Prostate gland (tissue), 2 donors: ENCODE measurements at regions not wholly inside any gene's neighbourhood (a gene's known extent, or its start where the extent isn't known, plus 50 kb on each side); places are given as distances from the start of the nearest gene placed in this dataset.

ENCODE experiments used
- DNase-seq: peaks from one replicate; pipeline ENCODE4 v3.0.0-alpha.2; 2019; ENCODE audit warnings: low spot score
- H3K27ac ChIP-seq, 2 donors: fragments of 200-600 bp; sonication (generic); 2 replicates each; pipeline ENCODE4 v1.5.1; 2017 to 2019
- H3K27me3 ChIP-seq: fragments of 200-600 bp; sonication (generic); replicated peaks from 2 replicates; pipeline ENCODE4 v1.5.1; 2019; ENCODE audit not compliant: insufficient read depth
- H3K36me3 ChIP-seq, 2 donors: fragments of 200-600 bp; sonication (generic); 1 replicate in 1 of 2; 2 replicates in 1 of 2; pipeline versions ENCODE4 v1.5.1 to v1.8.1; 2017 to 2019
- H3K4me1 ChIP-seq: fragments of 200-600 bp; sonication (generic); replicated peaks from 2 replicates; pipeline ENCODE4 v1.5.1; 2019
- H3K4me3 ChIP-seq, 2 donors: fragments of 200-600 bp; sonication (generic); 2 replicates each; pipeline ENCODE4 v1.5.1; 2017 to 2019
- H3K9me3 ChIP-seq: fragments of 200-600 bp; sonication (generic); 2 replicates; pipeline ENCODE4 v1.5.1; 2017
- POLR2A ChIP-seq: fragments of 450-650 bp; IDR thresholded peaks from one replicate; pipeline ENCODE4 v1.6.1; 2016; ENCODE audit warnings: antibody characterized with exemption, mild to moderate bottlenecking
- POLR2AphosphoS5 ChIP-seq: sonication (generic); formaldehyde crosslinking; IDR thresholded peaks from one replicate; pipeline ENCODE4 v1.6.1; 2017; ENCODE audit warnings: antibody characterized with exemption
- WGBS: methylation state at CpG from one replicate; pipeline ENCODE4 v1.1.5; 2018; 5-methylcytosine and 5-hydroxymethylcytosine counted together
- intact Hi-C: fragments of 100-400 bp; cut with DNase I; formaldehyde crosslinking; loops from one replicate; pipeline ENCODE4 v1.14.2; 2022
- TF ChIP-seq, protein P1 (sequence below), 4 experiments: fragments of 200-600 bp in 2 of 4; fragments of 450-650 bp in 2 of 4; sonication (generic) in 2 of 4; IDR thresholded peaks; 1 replicate in 3 of 4; 2 replicates in 1 of 4; pipeline ENCODE4 v1.5.1; 2016 to 2019; ENCODE audit warnings: antibody characterized with exemption in 4 of 4, mild to moderate bottlenecking in 2 of 4, moderate library complexity in 2 of 4

- DNase-seq, result no peak
- intact Hi-C loops, result no loop called here
- WGBS, result 82% methylated on average over 16 of the region's 17 CpGs
- Histone ChIP-seq H3K4me1 (no peaks in the 10 kb centered on the region), H3K4me3 (no peak overlapping the region), H3K27me3 (no peaks in the 10 kb centered on the region), H3K9me3 (no peaks in the 10 kb centered on the region), H3K36me3 (no peaks in the 10 kb centered on the region), H3K27ac (no peak overlapping the region)
- TF ChIP-seq POLR2AphosphoS5 (no peak), POLR2A (no peak)
- TF ChIP-seq, protein P1, sequence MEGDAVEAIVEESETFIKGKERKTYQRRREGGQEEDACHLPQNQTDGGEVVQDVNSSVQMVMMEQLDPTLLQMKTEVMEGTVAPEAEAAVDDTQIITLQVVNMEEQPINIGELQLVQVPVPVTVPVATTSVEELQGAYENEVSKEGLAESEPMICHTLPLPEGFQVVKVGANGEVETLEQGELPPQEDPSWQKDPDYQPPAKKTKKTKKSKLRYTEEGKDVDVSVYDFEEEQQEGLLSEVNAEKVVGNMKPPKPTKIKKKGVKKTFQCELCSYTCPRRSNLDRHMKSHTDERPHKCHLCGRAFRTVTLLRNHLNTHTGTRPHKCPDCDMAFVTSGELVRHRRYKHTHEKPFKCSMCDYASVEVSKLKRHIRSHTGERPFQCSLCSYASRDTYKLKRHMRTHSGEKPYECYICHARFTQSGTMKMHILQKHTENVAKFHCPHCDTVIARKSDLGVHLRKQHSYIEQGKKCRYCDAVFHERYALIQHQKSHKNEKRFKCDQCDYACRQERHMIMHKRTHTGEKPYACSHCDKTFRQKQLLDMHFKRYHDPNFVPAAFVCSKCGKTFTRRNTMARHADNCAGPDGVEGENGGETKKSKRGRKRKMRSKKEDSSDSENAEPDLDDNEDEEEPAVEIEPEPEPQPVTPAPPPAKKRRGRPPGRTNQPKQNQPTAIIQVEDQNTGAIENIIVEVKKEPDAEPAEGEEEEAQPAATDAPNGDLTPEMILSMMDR (IDR thresholded peaks at IDR 0.05), result no peak
Measured at GRCh38 chr15:66630801-66631351, 65.1 kb upstream of the LCTL start.

DNA sequence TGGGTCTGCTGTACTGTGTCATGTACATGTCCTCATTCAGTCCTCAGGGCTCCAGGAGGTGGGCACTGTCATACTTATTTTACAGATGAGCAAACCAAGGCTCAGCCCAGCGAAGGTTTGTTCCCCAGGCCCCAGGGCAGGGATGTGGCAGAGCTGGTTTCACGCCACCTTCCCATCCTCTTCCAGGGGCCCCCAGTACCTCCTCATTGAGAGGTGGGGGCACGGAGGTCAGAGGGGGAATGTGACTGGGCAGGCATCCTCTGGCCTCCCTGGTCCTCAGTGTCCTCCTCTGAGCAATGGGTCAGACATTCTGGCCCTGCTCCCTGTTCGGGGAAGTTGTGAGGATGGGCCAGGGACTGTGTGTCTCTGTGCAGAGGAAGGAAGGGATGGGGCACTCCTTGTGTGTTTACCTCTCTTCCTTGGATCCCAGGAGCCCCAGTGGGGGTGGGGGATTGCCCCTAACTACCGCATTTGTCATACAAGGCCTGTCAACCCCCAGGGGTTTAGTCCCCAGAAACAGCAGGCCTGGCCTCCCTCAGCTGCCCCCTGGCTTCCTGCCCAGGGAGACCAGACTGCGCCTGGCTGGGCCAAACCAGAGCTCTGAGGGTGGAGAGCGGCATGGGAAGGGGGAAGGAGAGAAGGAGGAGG, 65.9 kb upstream of the LCTL start:
- TF ChIP-seq, protein P1 (IDR thresholded peaks at IDR 0.05), result no peak
- TF ChIP-seq POLR2AphosphoS5 (no peak), POLR2A (no peak)
- Histone ChIP-seq H3K4me3 (no peak overlapping the region), H3K27me3 (no peaks in the 10 kb centered on the region), H3K4me1 (no peaks in the 10 kb centered on the region), H3K36me3 (no peaks in the 10 kb centered on the region), H3K9me3 (no peaks in the 10 kb centered on the region), H3K27ac (no peak overlapping the region)
- intact Hi-C loops, result no loop called here
- DNase-seq, result no peak
- WGBS, result 70% methylated on average over 7 of the region's 7 CpGs

- Histone ChIP-seq H3K4me1 (no peaks in the 10 kb centered on the region), H3K4me3 (no peak overlapping the region), H3K27me3 (no peaks in the 10 kb centered on the region), H3K27ac (no peak overlapping the region), H3K36me3 (no peaks in the 10 kb centered on the region), H3K9me3 (no peaks in the 10 kb centered on the region)
- intact Hi-C loops, result no loop called here
- TF ChIP-seq, protein P1 (IDR thresholded peaks at IDR 0.05), result no peak
- no peak for TF ChIP-seq POLR2AphosphoS5
- WGBS, result 71% methylated on average over 16 of the region's 19 CpGs
- no peak for DNase-seq
Measured at GRCh38 chr15:66633041-66633937, 67.5 kb upstream of the LCTL start.

GRCh38 chr15:66633938-66634250, 68.1 kb upstream of the LCTL start:
- Histone ChIP-seq H3K9me3 (no peaks in the 10 kb centered on the region), H3K4me3 (no peak overlapping the region), H3K4me1 (no peaks in the 10 kb centered on the region), H3K36me3 (no peaks in the 10 kb centered on the region), H3K27ac (no peak overlapping the region), H3K27me3 (no peaks in the 10 kb centered on the region)
- TF ChIP-seq, protein P1 (IDR thresholded peaks at IDR 0.05), result no peak
- TF ChIP-seq POLR2AphosphoS5, result no peak
- TF ChIP-seq POLR2A, result no peak
- 92% methylated on average over 3 of the region's 3 CpGs for WGBS
- DNase-seq, result no peak
- intact Hi-C loops, result no loop called here
